ENCODE measurements at regions not wholly inside any gene's neighbourhood (a gene's known extent, or its start where the extent isn't known, plus 50 kb on each side); places are given as distances from the start of the nearest gene placed in this dataset.

DNA sequence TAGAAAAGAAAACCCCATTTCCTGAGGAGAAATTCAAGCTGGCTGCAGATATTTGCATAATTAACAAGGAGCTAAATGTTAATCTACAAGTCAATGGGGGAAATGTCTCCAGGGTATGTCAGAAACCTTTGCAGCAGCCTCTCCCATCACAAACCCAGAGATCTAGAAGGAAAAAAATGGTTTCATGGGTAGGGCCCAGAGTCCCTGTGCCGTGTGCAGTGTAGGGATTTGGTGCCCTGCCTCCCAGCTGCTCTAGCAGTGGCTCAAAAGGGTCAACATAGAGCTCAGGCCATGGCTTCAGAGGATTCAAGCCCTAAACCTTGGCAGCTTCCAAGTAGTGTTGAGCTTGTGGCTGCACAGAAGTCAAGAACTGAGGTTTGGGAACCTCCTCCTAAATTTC lies 290.2 kb upstream of the TMEFF2 start:
- Histone ChIP-seq H3K27me3 (ENCODE audit: control insufficient read depth in 1 of 2, insufficient read depth in 2 of 2, low read length in 2 of 2) (no peaks in the 10 kb centered on the region), H3K79me2 (ENCODE audit: insufficient read depth, low read length) (no peaks in the 10 kb centered on the region), H3K27ac (ENCODE audit: extremely low read length, insufficient read depth, low read length) (no peak overlapping the region), H3K4me2 (ENCODE audit: low read depth, low read length) (no peak overlapping the region), H3K4me1 (ENCODE audit: insufficient read depth, low read length) (no peaks in the 10 kb centered on the region), H3K36me3 (replicated peaks in 1 of 2; ENCODE audit: control insufficient read depth in 1 of 2, insufficient read depth in 2 of 2, low read length in 2 of 2) (no peaks in the 10 kb centered on the region), H4K20me1 (ENCODE audit: insufficient read depth, low read length) (no peaks in the 10 kb centered on the region), H2AFZ (ENCODE audit: low read length) (no peak overlapping the region), H3K9me3 (ENCODE audit: low read length) (no peaks in the 10 kb centered on the region), H3K4me3 (replicated peaks in 1 of 3; ENCODE audit: insufficient read depth in 1 of 3, low read depth in 2 of 3, low read length in 3 of 3) (no peak overlapping the region), H3K9ac (ENCODE audit: insufficient read depth, low read depth, low read length) (no peak overlapping the region)
- CTCF ChIA-PET (ENCODE audit: low intra/inter-chr PET ratio, low total read pairs) = no interaction called here
- 0% methylated on average over 1 of the region's 1 CpG for WGBS (ENCODE audit: low lambda C conversion rate)
- no peak for FAIRE-seq
- POLR2A ChIA-PET = no interaction called here
- intact Hi-C loops (cut with micrococcal nuclease; ENCODE audit: unreplicated experiment) = no loop called here
- in situ Hi-C loops (cut with HindIII; ENCODE audit: extremely low pct_ligation_motif_present, low pct_unique_long_range_greater_than_20kb) = no loop called here
- no peak for ATAC-seq
- no TSS peak for BruUV-seq (replicated peaks)
- no peak for DNase-seq (ENCODE audit: low spot score)
- no peak for TF ChIP-seq ZNF589 (CRISPR knock-in tag; conservative IDR thresholded peaks at IDR 0.05)
- TF ChIP-seq, protein P1, sequence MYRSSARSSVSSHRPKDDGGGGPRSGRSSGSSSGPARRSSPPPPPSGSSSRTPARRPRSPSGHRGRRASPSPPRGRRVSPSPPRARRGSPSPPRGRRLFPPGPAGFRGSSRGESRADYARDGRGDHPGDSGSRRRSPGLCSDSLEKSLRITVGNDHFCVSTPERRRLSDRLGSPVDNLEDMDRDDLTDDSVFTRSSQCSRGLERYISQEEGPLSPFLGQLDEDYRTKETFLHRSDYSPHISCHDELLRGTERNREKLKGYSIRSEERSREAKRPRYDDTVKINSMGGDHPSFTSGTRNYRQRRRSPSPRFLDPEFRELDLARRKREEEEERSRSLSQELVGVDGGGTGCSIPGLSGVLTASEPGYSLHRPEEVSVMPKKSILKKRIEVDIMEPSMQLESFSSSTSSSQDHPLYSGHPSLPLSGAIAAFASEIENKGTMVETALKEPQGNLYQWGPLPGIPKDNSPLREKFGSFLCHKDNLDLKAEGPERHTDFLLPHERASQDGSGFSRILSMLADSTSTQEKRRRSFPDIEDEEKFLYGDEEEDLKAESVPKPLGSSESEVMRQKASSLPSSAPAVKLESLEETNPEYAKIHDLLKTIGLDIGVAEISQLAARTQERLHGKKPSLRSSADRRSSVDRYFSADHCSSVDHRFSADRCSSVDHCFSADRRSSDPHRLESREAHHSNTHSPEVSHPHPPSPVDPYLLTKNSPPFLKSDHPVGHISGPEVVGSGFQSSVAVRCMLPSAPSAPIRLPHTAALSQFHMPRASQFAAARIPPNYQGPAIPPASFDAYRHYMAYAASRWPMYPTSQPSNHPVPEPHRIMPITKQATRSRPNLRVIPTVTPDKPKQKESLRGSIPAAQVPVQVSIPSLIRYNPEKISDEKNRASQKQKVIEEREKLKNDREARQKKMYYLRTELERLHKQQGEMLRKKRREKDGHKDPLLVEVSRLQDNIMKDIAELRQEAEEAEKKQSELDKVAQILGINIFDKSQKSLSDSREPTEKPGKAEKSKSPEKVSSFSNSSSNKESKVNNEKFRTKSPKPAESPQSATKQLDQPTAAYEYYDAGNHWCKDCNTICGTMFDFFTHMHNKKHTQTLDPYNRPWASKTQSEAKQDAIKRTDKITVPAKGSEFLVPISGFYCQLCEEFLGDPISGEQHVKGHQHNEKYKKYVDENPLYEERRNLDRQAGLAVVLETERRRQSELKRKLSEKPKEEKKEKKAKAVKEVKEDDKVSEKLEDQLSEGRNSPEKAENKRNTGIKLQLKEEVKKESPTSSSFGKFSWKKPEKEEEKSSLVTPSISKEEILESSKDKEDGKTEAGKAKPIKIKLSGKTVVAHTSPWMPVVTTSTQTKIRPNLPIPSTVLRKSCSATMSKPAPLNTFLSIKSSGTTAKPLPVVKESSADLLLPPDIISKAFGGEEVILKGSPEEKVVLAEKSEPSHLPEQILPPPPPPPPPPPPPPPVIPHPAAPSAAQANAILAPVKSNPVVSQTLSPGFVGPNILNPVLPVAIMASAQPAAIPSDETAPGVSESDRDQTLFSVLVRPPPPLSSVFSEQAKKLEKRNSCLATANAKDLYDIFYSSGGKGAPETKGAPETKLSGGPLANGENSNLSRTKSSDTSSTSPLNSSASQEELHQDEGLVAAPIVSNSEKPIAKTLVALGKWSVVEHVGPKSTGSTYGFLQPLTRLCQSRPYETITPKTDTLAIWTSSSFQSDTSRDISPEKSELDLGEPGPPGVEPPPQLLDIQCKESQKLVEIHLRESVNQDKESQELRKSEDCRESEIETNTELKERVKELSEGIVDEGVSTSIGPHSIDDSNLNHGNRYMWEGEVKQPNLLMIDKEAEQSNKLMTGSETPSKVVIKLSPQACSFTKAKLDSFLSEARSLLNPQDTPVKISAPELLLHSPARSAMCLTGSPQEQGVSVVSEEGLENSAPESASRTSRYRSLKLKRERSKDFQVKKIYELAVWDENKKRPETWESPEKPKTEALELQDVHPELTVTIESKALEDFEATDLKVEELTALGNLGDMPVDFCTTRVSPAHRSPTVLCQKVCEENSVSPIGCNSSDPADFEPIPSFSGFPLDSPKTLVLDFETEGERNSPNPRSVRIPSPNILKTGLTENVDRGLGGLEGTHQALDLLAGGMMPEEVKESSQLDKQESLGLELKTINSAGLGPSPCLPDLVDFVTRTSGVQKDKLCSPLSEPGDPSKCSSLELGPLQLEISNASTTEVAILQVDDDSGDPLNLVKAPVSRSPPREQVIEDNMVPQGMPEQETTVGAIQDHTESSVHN (CRISPR knock-in tag; IDR thresholded peaks at IDR 0.05) = no peak
- TF ChIP-seq, protein P2, sequence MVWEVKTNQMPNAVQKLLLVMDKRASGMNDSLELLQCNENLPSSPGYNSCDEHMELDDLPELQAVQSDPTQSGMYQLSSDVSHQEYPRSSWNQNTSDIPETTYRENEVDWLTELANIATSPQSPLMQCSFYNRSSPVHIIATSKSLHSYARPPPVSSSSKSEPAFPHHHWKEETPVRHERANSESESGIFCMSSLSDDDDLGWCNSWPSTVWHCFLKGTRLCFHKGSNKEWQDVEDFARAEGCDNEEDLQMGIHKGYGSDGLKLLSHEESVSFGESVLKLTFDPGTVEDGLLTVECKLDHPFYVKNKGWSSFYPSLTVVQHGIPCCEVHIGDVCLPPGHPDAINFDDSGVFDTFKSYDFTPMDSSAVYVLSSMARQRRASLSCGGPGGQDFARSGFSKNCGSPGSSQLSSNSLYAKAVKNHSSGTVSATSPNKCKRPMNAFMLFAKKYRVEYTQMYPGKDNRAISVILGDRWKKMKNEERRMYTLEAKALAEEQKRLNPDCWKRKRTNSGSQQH (CRISPR knock-in tag; IDR thresholded peaks at IDR 0.05; ENCODE audit: low read depth) = no peak
- no peak for TF ChIP-seq ZNF569 (CRISPR knock-in tag; IDR thresholded peaks at IDR 0.05; ENCODE audit: borderline replicate concordance)
- TF ChIP-seq POLR2A (IDR thresholded peaks at IDR 0.05; ENCODE audit: insufficient read depth in 1 of 2, low read depth in 2 of 2, low read length in 2 of 2) = no peak
- no peak for TF ChIP-seq ZNF207 (IDR thresholded peaks at IDR 0.05; ENCODE audit: borderline replicate concordance)
